Suprapubic skin (tissue), 4 donors: ENCODE measurements at regions not wholly inside any gene's neighbourhood (a gene's known extent, or its start where the extent isn't known, plus 50 kb on each side); places are given as distances from the start of the nearest gene placed in this dataset.

ENCODE experiments used
- DNase-seq, 2 donors: peaks; one replicate each; pipeline ENCODE4 v3.0.0-alpha.2; 2019; ENCODE audit warnings: low spot score in 2 of 2
- H3K27ac ChIP-seq: fragments of 200-600 bp; sonication (generic); one replicate; pipeline ENCODE4 v1.5.1; 2019
- H3K27me3 ChIP-seq: fragments of 200-600 bp; sonication (generic); one replicate; pipeline ENCODE4 v1.5.1; 2019
- H3K36me3 ChIP-seq: fragments of 200-600 bp; sonication (generic); one replicate; pipeline ENCODE4 v1.5.1; 2019
- H3K4me1 ChIP-seq: fragments of 200-600 bp; sonication (generic); one replicate; pipeline ENCODE4 v1.5.1; 2019
- H3K4me3 ChIP-seq: fragments of 200-600 bp; sonication (generic); one replicate; pipeline ENCODE4 v1.5.1; 2019; ENCODE audit warnings: mild to moderate bottlenecking
- H3K9me3 ChIP-seq: fragments of 200-600 bp; sonication (generic); one replicate; pipeline ENCODE4 v1.5.1; 2019
- CTCF ChIP-seq, 2 donors: fragments of 200-600 bp in 1 of 2; fragments of 450-650 bp in 1 of 2; sonication (generic) in 1 of 2; IDR thresholded peaks; one replicate each; pipeline ENCODE4 v1.5.1; 2016 to 2019; ENCODE audit warnings: antibody characterized with exemption in 2 of 2, mild to moderate bottlenecking in 1 of 2, moderate library complexity in 1 of 2
- EP300 ChIP-seq: sonication (generic); formaldehyde crosslinking; IDR thresholded peaks from one replicate; pipeline ENCODE4 v1.6.1; 2017; ENCODE audit warnings: antibody characterized with exemption
- POLR2A ChIP-seq, 2 donors: fragments of 450-650 bp; IDR thresholded peaks; one replicate each; pipeline ENCODE4 v1.6.1; 2017; ENCODE audit warnings: antibody characterized with exemption in 2 of 2, mild to moderate bottlenecking in 2 of 2, moderate library complexity in 2 of 2
- POLR2AphosphoS5 ChIP-seq, 3 donors: sonication (generic); formaldehyde crosslinking; IDR thresholded peaks; one replicate each; pipeline ENCODE4 v1.6.1; 2017; ENCODE audit warnings: antibody characterized with exemption in 3 of 3
- WGBS: methylation state at CpG from one replicate; pipeline ENCODE4 v1.1.5; 2018; 5-methylcytosine and 5-hydroxymethylcytosine counted together

GRCh38 chr2:128818704-128819491, 500.2 kb upstream of the HS6ST1 start:
- H3K9me3 ChIP-seq = no peaks in the 10 kb centered on the region
- TF ChIP-seq EP300 = no peak
- TF ChIP-seq CTCF (IDR thresholded peaks at IDR 0.05) = no peak
- no peak for TF ChIP-seq POLR2A (IDR thresholded peaks at IDR 0.05)
- no peak for TF ChIP-seq POLR2AphosphoS5 (IDR thresholded peaks at IDR 0.05)
- no peak for DNase-seq
- H3K4me3 ChIP-seq = no peak overlapping the region
- H3K27me3 ChIP-seq = no peaks in the 10 kb centered on the region
- H3K4me1 ChIP-seq = peaks cover 3% of the 10 kb centered on the region
- H3K36me3 ChIP-seq = no peaks in the 10 kb centered on the region
- H3K27ac ChIP-seq = no peak overlapping the region
- 91% methylated on average over 11 of the region's 11 CpGs for WGBS

GRCh38 chr2:128820452-128820851, 501.8 kb upstream of the HS6ST1 start:
- Histone ChIP-seq H3K9me3 (no peaks in the 10 kb centered on the region), H3K36me3 (no peaks in the 10 kb centered on the region), H3K27me3 (no peaks in the 10 kb centered on the region), H3K4me1 (peaks cover 3% of the 10 kb centered on the region), H3K4me3 (no peak overlapping the region), H3K27ac (no peak overlapping the region)
- TF ChIP-seq POLR2AphosphoS5 (IDR thresholded peaks at IDR 0.05) = no peak
- no peak for TF ChIP-seq EP300
- no peak for TF ChIP-seq CTCF (IDR thresholded peaks at IDR 0.05)
- no peak for TF ChIP-seq POLR2A (IDR thresholded peaks at IDR 0.05)
- DNase-seq = no peak
- WGBS = 45% methylated on average over 4 of the region's 4 CpGs

GRCh38 chr2:128821010-128821409, 502.3 kb upstream of the HS6ST1 start:
- H3K4me3 ChIP-seq = no peak overlapping the region
- no peak overlapping the region for H3K27ac ChIP-seq
- WGBS = 80% methylated on average over 1 of the region's 1 CpG
- no peaks in the 10 kb centered on the region for H3K27me3 ChIP-seq
- DNase-seq = no peak
- H3K36me3 ChIP-seq = no peaks in the 10 kb centered on the region
- H3K9me3 ChIP-seq = no peaks in the 10 kb centered on the region
- TF ChIP-seq POLR2AphosphoS5 (IDR thresholded peaks at IDR 0.05) (no peak), POLR2A (IDR thresholded peaks at IDR 0.05) (no peak), CTCF (IDR thresholded peaks at IDR 0.05) (no peak), EP300 (no peak)
- peaks cover 3% of the 10 kb centered on the region for H3K4me1 ChIP-seq

- H3K36me3 ChIP-seq = no peaks in the 10 kb centered on the region
- H3K9me3 ChIP-seq = no peaks in the 10 kb centered on the region
- H3K4me3 ChIP-seq = no peak overlapping the region
- DNase-seq = no peak
- no peak overlapping the region for H3K27ac ChIP-seq
- H3K4me1 ChIP-seq = no peaks in the 10 kb centered on the region
- WGBS = 56% methylated on average over 8 of the region's 8 CpGs
- TF ChIP-seq CTCF (IDR thresholded peaks at IDR 0.05) = no peak
- no peak for TF ChIP-seq EP300
- H3K27me3 ChIP-seq = no peaks in the 10 kb centered on the region
These were observed 514.4 kb upstream of the HS6ST1 start for GRCh38 chr2:128832946-128833663.

- DNase-seq = no peak
- Histone ChIP-seq H3K27ac (no peak overlapping the region), H3K36me3 (no peaks in the 10 kb centered on the region), H3K27me3 (no peaks in the 10 kb centered on the region), H3K9me3 (no peaks in the 10 kb centered on the region), H3K4me3 (no peak overlapping the region), H3K4me1 (no peaks in the 10 kb centered on the region)
- WGBS = 79% methylated on average over 6 of the region's 6 CpGs
- no peak for TF ChIP-seq POLR2A (IDR thresholded peaks at IDR 0.05)
- no peak for TF ChIP-seq CTCF (IDR thresholded peaks at IDR 0.05)
- TF ChIP-seq EP300 = no peak
- TF ChIP-seq POLR2AphosphoS5 (IDR thresholded peaks at IDR 0.05) = no peak
These were observed 515.0 kb upstream of the HS6ST1 start for GRCh38 chr2:128833664-128834027.
